ENCODE measurements at regions not wholly inside any gene's neighbourhood (a gene's known extent, or its start where the extent isn't known, plus 50 kb on each side); places are given as distances from the start of the nearest gene placed in this dataset.

DNA sequence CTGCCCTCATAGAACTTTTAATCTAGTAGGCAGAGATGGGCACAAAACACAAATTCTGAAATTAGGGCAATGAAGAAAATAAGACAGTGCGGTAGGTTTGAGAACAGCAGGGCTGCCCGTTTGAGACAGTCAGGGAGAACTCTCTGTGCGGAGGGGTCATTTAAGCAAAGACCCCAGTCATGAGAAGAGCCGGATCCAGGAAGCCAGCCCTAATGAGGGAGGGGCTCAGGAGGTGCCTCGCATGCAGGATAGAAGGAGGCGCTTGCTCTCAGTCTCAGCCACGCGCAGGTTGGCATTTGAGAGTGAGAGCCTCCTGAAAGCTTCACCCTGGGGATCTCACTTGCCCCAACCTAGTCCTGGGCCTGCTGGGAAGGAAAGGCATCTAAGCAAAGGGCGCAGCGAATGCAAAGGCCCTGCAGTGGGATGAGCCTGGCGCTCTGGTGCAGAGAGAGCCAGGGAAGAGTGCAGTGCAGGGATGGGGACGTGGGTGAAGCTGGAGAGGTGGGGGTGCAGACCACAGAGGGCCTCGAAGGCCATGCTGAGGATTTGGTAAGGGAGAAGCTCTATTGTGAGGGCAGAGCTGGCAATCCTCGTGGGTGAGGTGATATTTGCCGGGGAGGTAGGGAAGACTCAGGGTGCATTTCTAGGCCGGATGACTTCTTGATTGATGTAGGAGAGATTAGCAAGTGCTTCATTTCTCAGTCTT lies 130.0 kb upstream of the PTPN1 start:
- Histone ChIP-seq H3K4me2 (ENCODE audit: low read length) (no peak overlapping the region), H2AFZ (ENCODE audit: low read length) (no peak overlapping the region), H3K27me3 (ENCODE audit: low read length) (no peaks in the 10 kb centered on the region), H4K20me1 (ENCODE audit: low read length) (no peaks in the 10 kb centered on the region), H3F3A (ENCODE audit: low read length, unreplicated experiment) (no peaks in the 10 kb centered on the region), H3K27ac (ENCODE audit: low read length) (no peak overlapping the region), H3K36me3 (ENCODE audit: low read depth, low read length) (no peaks in the 10 kb centered on the region), H3K79me2 (ENCODE audit: low read length) (no peaks in the 10 kb centered on the region), H3K4me3 (ENCODE audit: low read length) (no peak overlapping the region), H3K9me3 (ENCODE audit: low read length) (no peaks in the 10 kb centered on the region), H3K4me1 (ENCODE audit: insufficient read depth, low read length) (peaks cover 38% of the 10 kb centered on the region), H3K9me2 (replicated peaks; ENCODE audit: low read length) (no peaks in the 10 kb centered on the region), H3K9ac (ENCODE audit: low read length) (no peak overlapping the region)
- POLR2A ChIA-PET (ENCODE audit: unreplicated experiment) = no interaction called here
- no TSS peak for BruUV-seq (replicated peaks)
- DNase-seq (no peak), ATAC-seq (no peak)
- intact Hi-C loops (cut with micrococcal nuclease) = loop anchor here (2.0 to 5.0 kb wide), 4 partner anchors 42 to 193 kb away; no protein-coding TSS in a partner anchor
- TF ChIP-seq EZH2 (IDR thresholded peaks at IDR 0.05; ENCODE audit: low read length, unreplicated experiment) (no peak), EZH2phosphoT487 (IDR thresholded peaks at IDR 0.05; ENCODE audit: borderline replicate concordance, low read length) (no peak)
- TF ChIP-seq, protein P1, sequence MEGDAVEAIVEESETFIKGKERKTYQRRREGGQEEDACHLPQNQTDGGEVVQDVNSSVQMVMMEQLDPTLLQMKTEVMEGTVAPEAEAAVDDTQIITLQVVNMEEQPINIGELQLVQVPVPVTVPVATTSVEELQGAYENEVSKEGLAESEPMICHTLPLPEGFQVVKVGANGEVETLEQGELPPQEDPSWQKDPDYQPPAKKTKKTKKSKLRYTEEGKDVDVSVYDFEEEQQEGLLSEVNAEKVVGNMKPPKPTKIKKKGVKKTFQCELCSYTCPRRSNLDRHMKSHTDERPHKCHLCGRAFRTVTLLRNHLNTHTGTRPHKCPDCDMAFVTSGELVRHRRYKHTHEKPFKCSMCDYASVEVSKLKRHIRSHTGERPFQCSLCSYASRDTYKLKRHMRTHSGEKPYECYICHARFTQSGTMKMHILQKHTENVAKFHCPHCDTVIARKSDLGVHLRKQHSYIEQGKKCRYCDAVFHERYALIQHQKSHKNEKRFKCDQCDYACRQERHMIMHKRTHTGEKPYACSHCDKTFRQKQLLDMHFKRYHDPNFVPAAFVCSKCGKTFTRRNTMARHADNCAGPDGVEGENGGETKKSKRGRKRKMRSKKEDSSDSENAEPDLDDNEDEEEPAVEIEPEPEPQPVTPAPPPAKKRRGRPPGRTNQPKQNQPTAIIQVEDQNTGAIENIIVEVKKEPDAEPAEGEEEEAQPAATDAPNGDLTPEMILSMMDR (conservative IDR thresholded peaks at IDR 0.05; ENCODE audit: low read depth, low read length) = no peak
- CTCF ChIA-PET = no interaction called here

DNA sequence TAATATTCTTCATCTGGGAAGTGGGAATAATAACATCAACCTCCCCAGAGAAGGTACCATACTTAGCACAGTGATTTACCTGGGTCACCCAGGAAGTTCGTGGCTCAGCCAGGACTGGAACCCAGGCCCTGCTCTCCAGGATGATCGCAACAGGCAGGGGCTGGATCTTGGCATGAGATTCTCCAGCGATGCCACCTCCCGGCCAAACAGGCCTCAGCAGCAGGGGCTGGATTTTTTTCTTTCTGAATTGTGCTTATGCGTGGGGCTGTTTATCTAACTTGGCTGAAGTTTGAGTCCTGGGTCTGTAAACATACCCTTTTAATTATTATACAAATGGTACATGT lies 129.5 kb upstream of the PTPN1 start:
- ATAC-seq (peak; percentile 31; the same call in 1 of the 2 replicates), DNase-seq (peak; percentile 71)
- intact Hi-C loops (cut with micrococcal nuclease) = loop anchor here (2.0 to 5.0 kb wide), 3 partner anchors 42 to 194 kb away; no protein-coding TSS in a partner anchor
- H3K4me2 ChIP-seq (ENCODE audit: low read length) = no peak overlapping the region
- ChIA-PET POLR2A (ENCODE audit: unreplicated experiment) (no interaction called here), CTCF (no interaction called here)
- no peaks in the 10 kb centered on the region for H4K20me1 ChIP-seq (ENCODE audit: low read length)
- TF ChIP-seq, protein P1 (conservative IDR thresholded peaks at IDR 0.05; ENCODE audit: low read depth, low read length) = peak; percentile 91
- TF ChIP-seq EZH2phosphoT487 (IDR thresholded peaks at IDR 0.05; ENCODE audit: borderline replicate concordance, low read length) = no peak
- no peak overlapping the region for H3K27ac ChIP-seq (ENCODE audit: low read length)
- BruUV-seq (replicated peaks) = no TSS peak
- no peaks in the 10 kb centered on the region for H3K27me3 ChIP-seq (ENCODE audit: low read length)
- no peaks in the 10 kb centered on the region for H3K79me2 ChIP-seq (ENCODE audit: low read length)
- no peak overlapping the region for H3K4me3 ChIP-seq (ENCODE audit: low read length)
- no peaks in the 10 kb centered on the region for H3K36me3 ChIP-seq (ENCODE audit: low read depth, low read length)
- H3K9me2 ChIP-seq (replicated peaks; ENCODE audit: low read length) = no peaks in the 10 kb centered on the region
- peaks cover 38% of the 10 kb centered on the region for H3K4me1 ChIP-seq (ENCODE audit: insufficient read depth, low read length)
- no peak overlapping the region for H3K9ac ChIP-seq (ENCODE audit: low read length)
- H2AFZ ChIP-seq (ENCODE audit: low read length) = no peak overlapping the region
- H3F3A ChIP-seq (ENCODE audit: low read length, unreplicated experiment) = no peaks in the 10 kb centered on the region
- H3K9me3 ChIP-seq (ENCODE audit: low read length) = no peaks in the 10 kb centered on the region

DNA sequence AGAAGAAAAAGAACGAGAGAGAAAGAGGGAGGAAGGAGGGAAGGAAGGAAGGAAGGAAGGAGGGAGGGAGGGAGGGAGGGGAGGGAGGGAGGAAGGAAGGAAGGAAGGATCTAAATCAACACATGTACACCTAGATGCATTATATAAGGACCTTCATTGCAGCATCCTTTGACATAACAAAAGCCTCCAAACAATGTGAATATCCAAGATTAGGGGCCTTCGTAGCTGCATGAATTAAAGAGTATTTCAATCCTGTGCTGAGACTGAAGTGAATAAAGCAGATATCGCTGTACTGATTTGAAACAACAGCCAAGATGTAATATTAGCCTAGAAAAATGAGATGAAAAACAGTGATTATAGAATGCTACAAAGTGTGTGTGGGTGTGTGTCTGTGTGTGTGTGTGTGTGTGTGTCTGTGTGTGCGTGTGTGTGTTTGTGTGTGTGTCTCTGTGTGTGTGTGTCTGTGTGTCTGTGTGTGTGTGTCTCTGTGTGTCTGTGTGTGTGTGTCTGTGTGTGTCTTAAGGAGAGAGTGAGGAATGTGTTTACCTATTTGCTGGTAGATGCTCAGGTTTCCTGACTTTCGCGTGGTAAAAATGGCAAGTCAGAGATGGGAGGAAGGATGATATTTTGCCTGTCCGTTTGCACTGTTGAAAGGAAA lies 129.0 kb upstream of the PTPN1 start:
- ChIA-PET CTCF (no interaction called here), POLR2A (ENCODE audit: unreplicated experiment) (interaction anchor here (0.6 kb wide), 1 partner anchor 25 kb away, joined by 4 read pairs; no protein-coding TSS in a partner anchor)
- no peaks in the 10 kb centered on the region for H3K36me3 ChIP-seq (ENCODE audit: low read depth, low read length)
- no peaks in the 10 kb centered on the region for H3K79me2 ChIP-seq (ENCODE audit: low read length)
- no peak overlapping the region for H2AFZ ChIP-seq (ENCODE audit: low read length)
- H3K4me2 ChIP-seq (ENCODE audit: low read length) = no peak overlapping the region
- no peak overlapping the region for H3K9ac ChIP-seq (ENCODE audit: low read length)
- no peaks in the 10 kb centered on the region for H3K27me3 ChIP-seq (ENCODE audit: low read length)
- no peak overlapping the region for H3K27ac ChIP-seq (ENCODE audit: low read length)
- ATAC-seq = no peak
- TF ChIP-seq EZH2phosphoT487 (IDR thresholded peaks at IDR 0.05; ENCODE audit: borderline replicate concordance, low read length) (no peak), EZH2 (IDR thresholded peaks at IDR 0.05; ENCODE audit: low read length, unreplicated experiment) (no peak)
- TF ChIP-seq, protein P1 (conservative IDR thresholded peaks at IDR 0.05; ENCODE audit: low read depth, low read length) = no peak
- H3K9me2 ChIP-seq (replicated peaks; ENCODE audit: low read length) = no peaks in the 10 kb centered on the region
- intact Hi-C loops (cut with micrococcal nuclease) = loop anchor here (2.0 to 5.0 kb wide), 3 partner anchors 41 to 194 kb away; no protein-coding TSS in a partner anchor
- no peak for DNase-seq
- peaks cover 33% of the 10 kb centered on the region for H3K4me1 ChIP-seq (ENCODE audit: insufficient read depth, low read length)
- H3K9me3 ChIP-seq (ENCODE audit: low read length) = no peaks in the 10 kb centered on the region
- no peaks in the 10 kb centered on the region for H3F3A ChIP-seq (ENCODE audit: low read length, unreplicated experiment)
- no TSS peak for BruUV-seq (replicated peaks)
- no peaks in the 10 kb centered on the region for H4K20me1 ChIP-seq (ENCODE audit: low read length)
- H3K4me3 ChIP-seq (ENCODE audit: low read length) = no peak overlapping the region
